ENCODE measurements at regions not wholly inside any gene's neighbourhood (a gene's known extent, or its start where the extent isn't known, plus 50 kb on each side); places are given as distances from the start of the nearest gene placed in this dataset.

DNA sequence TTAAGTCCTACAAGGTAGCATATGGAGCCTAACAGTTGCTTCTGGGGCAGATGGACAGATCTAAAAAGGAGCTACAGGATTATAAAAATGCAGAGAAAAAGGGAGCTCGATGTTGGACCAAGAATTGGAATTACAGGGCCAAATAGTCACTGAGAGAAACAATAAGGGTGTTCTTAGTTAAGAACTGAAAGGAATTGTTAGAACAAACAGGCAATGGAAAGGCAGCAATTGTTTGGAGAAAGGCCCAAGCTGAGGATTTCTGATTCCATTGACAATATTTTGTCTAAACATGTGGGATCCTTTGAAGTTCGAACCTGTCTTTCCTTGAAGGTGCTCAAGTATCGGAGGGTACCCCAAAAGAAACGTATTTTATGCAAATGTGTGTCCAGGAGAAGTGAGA lies 513.6 kb upstream of the CDH8 start:
- no peak for DNase-seq (ENCODE audit: low read depth, low spot score)
- no peaks in the 10 kb centered on the region for H3K9me3 ChIP-seq (ENCODE audit: low read depth, low read length)

DNA sequence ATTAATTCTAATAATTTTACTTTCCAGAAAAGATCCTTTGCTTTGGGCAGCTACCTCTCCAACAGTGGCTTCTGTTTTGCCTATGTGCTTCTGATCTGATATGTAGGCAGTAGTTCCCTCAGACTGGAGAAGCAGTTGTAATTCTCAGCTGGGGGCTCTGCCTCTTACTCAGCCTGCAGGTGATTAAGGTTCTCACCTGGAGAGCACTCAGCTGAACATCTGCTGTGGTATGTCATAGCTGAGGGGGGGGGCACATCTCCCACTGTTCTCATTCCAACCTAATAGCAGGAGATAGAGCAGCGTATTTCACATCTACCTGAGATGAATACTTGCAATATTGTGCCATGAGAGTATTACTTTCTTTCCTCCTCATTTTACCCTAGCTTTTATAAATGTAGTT lies 511.9 kb upstream of the CDH8 start:
- Histone ChIP-seq H3K9me3 (ENCODE audit: low read depth, low read length) (no peaks in the 10 kb centered on the region), H3K4me3 (no peak overlapping the region), H3K9ac (ENCODE audit: insufficient read length) (no peak overlapping the region), H3K36me3 (ENCODE audit: insufficient read depth, low read length) (no peaks in the 10 kb centered on the region), H3K27ac (no peak overlapping the region)
- TF ChIP-seq EZH2 (IDR thresholded peaks at IDR 0.05): no peak
- no peak for TF ChIP-seq FOXP2 (optimal IDR thresholded peaks at IDR 0.05; ENCODE audit: control extremely low read depth, extremely low read length, insufficient read depth)
- no peak for TF ChIP-seq POLR2AphosphoS5 (IDR thresholded peaks at IDR 0.05; ENCODE audit: borderline replicate concordance, low read depth, low read length)
- DNase-seq (ENCODE audit: low read depth, low spot score): no peak

More for the DNA sequence above, 513.6 kb upstream of the CDH8 start:
- Histone ChIP-seq H3K9ac (ENCODE audit: insufficient read length) (no peak overlapping the region), H3K27ac (no peak overlapping the region), H3K4me3 (no peak overlapping the region), H3K36me3 (ENCODE audit: insufficient read depth, low read length) (no peaks in the 10 kb centered on the region)
- TF ChIP-seq EZH2 (IDR thresholded peaks at IDR 0.05) (no peak), POLR2AphosphoS5 (IDR thresholded peaks at IDR 0.05; ENCODE audit: borderline replicate concordance, low read depth, low read length) (no peak), FOXP2 (optimal IDR thresholded peaks at IDR 0.05; ENCODE audit: control extremely low read depth, extremely low read length, insufficient read depth) (no peak)

DNA sequence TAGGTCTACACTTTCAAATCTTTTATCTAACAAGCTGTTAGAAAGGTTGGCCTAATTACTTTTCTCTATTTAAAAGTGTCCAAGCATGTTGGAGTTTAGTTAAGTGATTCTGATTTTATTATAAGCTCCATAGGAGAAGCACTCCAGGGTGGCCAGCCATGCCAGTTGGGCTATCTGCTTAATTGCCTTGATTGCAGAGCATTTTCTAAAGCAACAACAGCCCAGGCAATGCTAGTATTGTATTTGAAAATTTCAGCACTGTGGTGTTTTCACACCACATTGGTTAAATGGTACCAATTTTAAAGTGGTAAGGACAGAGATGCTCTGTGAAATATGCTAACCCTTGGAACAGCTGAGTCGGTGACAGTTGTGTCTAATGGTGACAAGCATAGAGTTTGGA lies 510.5 kb upstream of the CDH8 start:
- TF ChIP-seq POLR2AphosphoS5 (IDR thresholded peaks at IDR 0.05; ENCODE audit: borderline replicate concordance, low read depth, low read length) (no peak), FOXP2 (optimal IDR thresholded peaks at IDR 0.05; ENCODE audit: control extremely low read depth, extremely low read length, insufficient read depth) (no peak), EZH2 (IDR thresholded peaks at IDR 0.05) (no peak)
- Histone ChIP-seq H3K4me3 (no peak overlapping the region), H3K9me3 (ENCODE audit: low read depth, low read length) (no peaks in the 10 kb centered on the region), H3K36me3 (ENCODE audit: insufficient read depth, low read length) (no peaks in the 10 kb centered on the region), H3K9ac (ENCODE audit: insufficient read length) (no peak overlapping the region), H3K27ac (no peak overlapping the region)
- DNase-seq (ENCODE audit: low read depth, low spot score): no peak

DNA sequence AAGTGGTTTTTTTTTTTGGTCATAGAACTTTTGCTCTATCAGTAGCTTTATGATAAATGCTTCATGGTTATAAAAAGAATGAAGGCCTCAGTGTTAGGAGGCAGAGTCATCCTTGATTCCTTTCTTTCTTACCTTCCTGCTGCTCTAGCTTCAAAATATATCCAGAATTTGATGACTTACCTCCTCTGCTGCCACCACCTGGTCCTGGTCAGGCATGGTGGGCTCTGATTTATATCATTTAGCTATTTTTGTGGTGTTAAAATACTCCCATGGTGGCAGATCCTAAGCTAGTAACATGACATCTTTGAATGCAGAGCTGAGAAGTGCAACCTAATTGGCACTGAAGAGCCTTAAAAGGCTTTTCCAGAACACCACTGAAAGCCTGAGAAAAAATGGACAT lies 508.8 kb upstream of the CDH8 start:
- Histone ChIP-seq H3K9ac (ENCODE audit: insufficient read length) (no peak overlapping the region), H3K27ac (no peak overlapping the region), H3K9me3 (ENCODE audit: low read depth, low read length) (no peaks in the 10 kb centered on the region), H3K36me3 (ENCODE audit: insufficient read depth, low read length) (no peaks in the 10 kb centered on the region), H3K4me3 (no peak overlapping the region)
- TF ChIP-seq POLR2AphosphoS5 (IDR thresholded peaks at IDR 0.05; ENCODE audit: borderline replicate concordance, low read depth, low read length) (no peak), EZH2 (IDR thresholded peaks at IDR 0.05) (no peak), FOXP2 (optimal IDR thresholded peaks at IDR 0.05; ENCODE audit: control extremely low read depth, extremely low read length, insufficient read depth) (no peak)
- DNase-seq (ENCODE audit: low read depth, low spot score): no peak

DNA sequence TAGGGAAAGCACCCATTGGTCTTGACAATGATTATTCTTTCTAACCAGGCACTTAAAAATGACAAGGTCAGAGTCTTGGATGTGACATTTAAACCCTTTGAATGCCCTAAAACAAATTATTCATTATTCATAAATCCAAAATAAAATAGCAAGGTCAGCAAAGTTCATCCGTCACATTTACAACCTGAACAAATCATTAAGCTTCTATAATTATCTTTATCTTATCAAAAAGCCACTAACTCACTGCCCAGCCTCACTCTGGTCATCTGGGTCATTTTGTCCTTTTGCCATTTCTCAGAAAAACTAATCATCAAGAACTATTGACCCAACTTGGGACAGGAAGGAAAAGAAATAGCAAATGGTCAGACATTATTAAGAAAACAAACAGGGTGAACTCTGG lies 507.3 kb upstream of the CDH8 start:
- H3K9ac ChIP-seq (ENCODE audit: insufficient read length): no peak overlapping the region
- TF ChIP-seq EZH2 (IDR thresholded peaks at IDR 0.05) (no peak), POLR2AphosphoS5 (IDR thresholded peaks at IDR 0.05; ENCODE audit: borderline replicate concordance, low read depth, low read length) (no peak), FOXP2 (optimal IDR thresholded peaks at IDR 0.05; ENCODE audit: control extremely low read depth, extremely low read length, insufficient read depth) (no peak)
- no peak for DNase-seq (ENCODE audit: low read depth, low spot score)
- no peak overlapping the region for H3K4me3 ChIP-seq
- H3K9me3 ChIP-seq (ENCODE audit: low read depth, low read length): no peaks in the 10 kb centered on the region
- H3K36me3 ChIP-seq (ENCODE audit: insufficient read depth, low read length): no peaks in the 10 kb centered on the region
- H3K27ac ChIP-seq: no peak overlapping the region

DNA sequence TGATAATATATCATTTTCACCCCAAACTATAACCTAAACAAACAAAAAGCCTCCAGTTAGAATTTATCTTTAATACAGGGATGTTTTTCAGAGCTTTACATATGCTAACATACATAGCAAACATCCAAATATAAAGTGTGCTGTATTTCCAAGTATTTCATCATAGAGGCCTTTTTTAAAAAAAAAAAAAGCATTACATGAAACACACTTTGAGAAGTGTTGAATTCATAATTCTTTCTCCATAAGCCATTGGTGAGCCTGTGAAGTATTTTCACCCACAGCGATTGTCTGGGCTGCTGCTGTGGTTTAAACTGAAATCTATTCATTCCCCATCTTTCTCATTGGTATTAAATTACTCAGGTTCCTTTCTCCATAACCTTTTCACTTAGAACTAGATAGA lies 503.4 kb upstream of the CDH8 start:
- DNase-seq (ENCODE audit: low read depth, low spot score): no peak
- H3K36me3 ChIP-seq (ENCODE audit: insufficient read depth, low read length): no peaks in the 10 kb centered on the region
- no peak overlapping the region for H3K4me3 ChIP-seq
- peak overlapping the region; percentile 31; the same call in 1 of the 2 replicates for H3K27ac ChIP-seq
- TF ChIP-seq POLR2AphosphoS5 (IDR thresholded peaks at IDR 0.05; ENCODE audit: borderline replicate concordance, low read depth, low read length): no peak
- TF ChIP-seq EZH2 (IDR thresholded peaks at IDR 0.05): no peak
- no peak for TF ChIP-seq FOXP2 (optimal IDR thresholded peaks at IDR 0.05; ENCODE audit: control extremely low read depth, extremely low read length, insufficient read depth)
- no peak overlapping the region for H3K9ac ChIP-seq (ENCODE audit: insufficient read length)
- H3K9me3 ChIP-seq (ENCODE audit: low read depth, low read length): no peaks in the 10 kb centered on the region

DNA sequence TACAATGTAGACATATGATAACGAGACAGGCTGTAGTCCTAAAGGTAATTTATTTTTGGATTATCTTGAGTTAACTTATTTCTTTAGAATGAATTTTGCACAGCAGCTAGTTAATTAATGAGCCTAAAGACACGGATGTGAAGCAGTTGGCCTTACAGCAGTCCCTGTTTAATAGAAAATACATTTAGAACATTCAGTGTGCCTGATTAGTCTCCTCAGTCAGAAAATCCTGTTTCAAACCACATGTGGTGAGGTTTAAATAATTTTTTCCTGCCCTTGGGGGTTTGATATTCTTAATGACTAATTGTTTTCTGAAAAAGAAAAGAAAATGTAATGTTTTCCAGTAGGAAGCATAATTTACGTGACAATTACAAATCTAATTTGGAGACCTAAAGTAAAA lies 494.2 kb upstream of the CDH8 start:
- Histone ChIP-seq H3K4me3 (no peak overlapping the region), H3K27ac (no peak overlapping the region), H3K9ac (ENCODE audit: insufficient read length) (no peak overlapping the region), H3K36me3 (ENCODE audit: insufficient read depth, low read length) (no peaks in the 10 kb centered on the region), H3K9me3 (ENCODE audit: low read depth, low read length) (no peaks in the 10 kb centered on the region)
- no peak for DNase-seq (ENCODE audit: low read depth, low spot score)
- TF ChIP-seq FOXP2 (optimal IDR thresholded peaks at IDR 0.05; ENCODE audit: control extremely low read depth, extremely low read length, insufficient read depth): no peak
- TF ChIP-seq POLR2AphosphoS5 (IDR thresholded peaks at IDR 0.05; ENCODE audit: borderline replicate concordance, low read depth, low read length): no peak
- TF ChIP-seq EZH2 (IDR thresholded peaks at IDR 0.05): no peak

DNA sequence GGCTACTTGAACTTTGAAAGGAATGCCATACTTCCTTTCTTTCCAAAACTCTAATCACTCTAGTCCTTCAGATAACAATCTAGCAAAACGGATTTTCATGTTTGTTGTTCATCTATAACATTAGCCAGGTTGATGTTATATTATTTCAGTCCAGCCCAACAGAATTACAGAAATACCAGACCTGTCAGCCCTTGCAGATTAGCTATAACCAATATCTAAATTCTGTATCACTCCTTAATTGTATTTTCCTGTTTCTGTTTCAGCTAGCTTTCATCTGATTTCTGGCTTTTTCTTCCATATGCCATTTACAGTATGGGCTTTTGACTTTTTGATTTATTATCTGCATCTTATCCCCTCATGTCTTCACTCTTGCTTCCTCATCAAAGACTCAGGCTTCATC lies 479.8 kb upstream of the CDH8 start:
- no peak for DNase-seq (ENCODE audit: low read depth, low spot score)
- no peak for TF ChIP-seq EZH2 (IDR thresholded peaks at IDR 0.05)
- TF ChIP-seq FOXP2 (optimal IDR thresholded peaks at IDR 0.05; ENCODE audit: control extremely low read depth, extremely low read length, insufficient read depth): no peak
- no peak for TF ChIP-seq POLR2AphosphoS5 (IDR thresholded peaks at IDR 0.05; ENCODE audit: borderline replicate concordance, low read depth, low read length)
- Histone ChIP-seq H3K36me3 (ENCODE audit: insufficient read depth, low read length) (no peaks in the 10 kb centered on the region), H3K4me3 (no peak overlapping the region), H3K9ac (ENCODE audit: insufficient read length) (no peak overlapping the region), H3K27ac (no peak overlapping the region), H3K9me3 (ENCODE audit: low read depth, low read length) (no peaks in the 10 kb centered on the region)

DNA sequence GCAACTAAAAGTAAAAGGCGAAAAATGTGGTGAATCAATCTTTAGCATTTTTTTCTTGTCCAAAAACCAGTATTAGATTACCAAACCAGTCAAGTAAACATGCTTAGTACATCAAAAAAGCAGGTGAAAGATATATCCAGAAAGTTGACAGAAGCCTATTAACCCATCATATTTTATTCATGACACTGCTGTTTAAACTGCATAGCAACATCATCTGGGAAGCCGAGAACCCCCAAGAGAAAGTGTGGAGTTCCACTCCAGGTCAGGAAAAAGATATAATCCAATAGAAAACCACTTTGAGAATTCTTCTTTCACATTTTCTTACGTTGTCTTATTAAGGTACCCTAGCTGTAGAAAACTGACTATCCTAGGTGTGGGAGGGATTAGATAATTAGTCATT lies 466.8 kb upstream of the CDH8 start:
- no peak for DNase-seq (ENCODE audit: low read depth, low spot score)
- Histone ChIP-seq H3K4me3 (no peak overlapping the region), H3K27ac (no peak overlapping the region), H3K9me3 (ENCODE audit: low read depth, low read length) (no peaks in the 10 kb centered on the region), H3K9ac (ENCODE audit: insufficient read length) (no peak overlapping the region), H3K36me3 (ENCODE audit: insufficient read depth, low read length) (no peaks in the 10 kb centered on the region)
- TF ChIP-seq POLR2AphosphoS5 (IDR thresholded peaks at IDR 0.05; ENCODE audit: borderline replicate concordance, low read depth, low read length): no peak
- TF ChIP-seq FOXP2 (optimal IDR thresholded peaks at IDR 0.05; ENCODE audit: control extremely low read depth, extremely low read length, insufficient read depth): no peak
- TF ChIP-seq EZH2 (IDR thresholded peaks at IDR 0.05): no peak

All from SK-N-MC (cell line).